ENCODE measurements at regions not wholly inside any gene's neighbourhood (a gene's known extent, or its start where the extent isn't known, plus 50 kb on each side); places are given as distances from the start of the nearest gene placed in this dataset.

GRCh38 chr6:1091900-1092299, 220.0 kb upstream of the FOXQ1 start:
- H3K4me3 ChIP-seq: no peak overlapping the region
- no peak for DNase-seq
- H3K4me1 ChIP-seq: no peaks in the 10 kb centered on the region
- no peaks in the 10 kb centered on the region for H3K9me3 ChIP-seq
- no peak for TF ChIP-seq CTCF (IDR thresholded peaks at IDR 0.05)
- no peak overlapping the region for H3K27ac ChIP-seq
- intact Hi-C loops (cut with DNase I; ENCODE audit: low total_unique reads): no loop called here
- no peaks in the 10 kb centered on the region for H3K36me3 ChIP-seq
- no peaks in the 10 kb centered on the region for H3K27me3 ChIP-seq

- no peaks in the 10 kb centered on the region for H3K27me3 ChIP-seq
- H3K9me3 ChIP-seq: no peaks in the 10 kb centered on the region
- no peaks in the 10 kb centered on the region for H3K4me1 ChIP-seq
- intact Hi-C loops (cut with DNase I; ENCODE audit: low total_unique reads): no loop called here
- no peak for DNase-seq
- TF ChIP-seq CTCF (IDR thresholded peaks at IDR 0.05): no peak
- H3K36me3 ChIP-seq: no peaks in the 10 kb centered on the region
- H3K4me3 ChIP-seq: no peak overlapping the region
- H3K27ac ChIP-seq: no peak overlapping the region
Observed at GRCh38 chr6:1089859-1090258, 222.0 kb upstream of the FOXQ1 start.

GRCh38 chr6:1088492-1089001, 223.4 kb upstream of the FOXQ1 start:
- intact Hi-C loops (cut with DNase I; ENCODE audit: low total_unique reads): no loop called here
- H3K4me3 ChIP-seq: no peak overlapping the region

GRCh38 chr6:1087154-1087843, 224.6 kb upstream of the FOXQ1 start:
- intact Hi-C loops (cut with DNase I; ENCODE audit: low total_unique reads): no loop called here
- Histone ChIP-seq H3K9me3 (no peaks in the 10 kb centered on the region), H3K36me3 (no peaks in the 10 kb centered on the region), H3K4me1 (no peaks in the 10 kb centered on the region), H3K4me3 (no peak overlapping the region), H3K27ac (no peak overlapping the region), H3K27me3 (no peaks in the 10 kb centered on the region)
- no peak for DNase-seq
- no peak for TF ChIP-seq CTCF (IDR thresholded peaks at IDR 0.05)

More at GRCh38 chr6:1088492-1089001, 223.4 kb upstream of the FOXQ1 start:
- DNase-seq: no peak
- Histone ChIP-seq H3K36me3 (no peaks in the 10 kb centered on the region), H3K4me1 (no peaks in the 10 kb centered on the region), H3K27ac (no peak overlapping the region), H3K27me3 (no peaks in the 10 kb centered on the region), H3K9me3 (no peaks in the 10 kb centered on the region)
- no peak for TF ChIP-seq CTCF (IDR thresholded peaks at IDR 0.05)

GRCh38 chr6:1086446-1087153, 225.3 kb upstream of the FOXQ1 start:
- intact Hi-C loops (cut with DNase I; ENCODE audit: low total_unique reads): no loop called here
- Histone ChIP-seq H3K27me3 (no peaks in the 10 kb centered on the region), H3K4me1 (no peaks in the 10 kb centered on the region), H3K9me3 (no peaks in the 10 kb centered on the region), H3K4me3 (no peak overlapping the region), H3K36me3 (no peaks in the 10 kb centered on the region), H3K27ac (no peak overlapping the region)
- DNase-seq: no peak
- TF ChIP-seq CTCF (IDR thresholded peaks at IDR 0.05): no peak
